ENCODE measurements at regions not wholly inside any gene's neighbourhood (a gene's known extent, or its start where the extent isn't known, plus 50 kb on each side); places are given as distances from the start of the nearest gene placed in this dataset.

DNA sequence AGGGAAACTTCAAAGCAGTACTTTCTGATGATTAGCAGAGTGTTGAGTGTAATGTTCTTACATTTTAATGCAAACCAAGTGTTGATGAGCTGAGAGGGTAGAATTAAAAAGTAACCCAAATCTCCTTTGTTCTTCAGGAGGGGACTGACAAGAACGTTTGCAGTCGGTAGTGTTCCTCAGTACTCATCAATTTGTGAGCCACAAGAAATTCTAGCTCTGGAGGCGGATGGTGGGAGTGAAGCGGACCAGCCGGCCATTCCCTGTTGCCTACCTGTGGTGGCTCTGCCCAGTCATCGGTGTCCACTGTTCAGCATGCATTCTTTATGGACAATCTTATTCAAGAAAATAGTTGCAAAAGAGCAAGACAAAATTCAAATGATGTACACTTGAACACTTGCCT lies 438.6 kb upstream of the POU3F3 start:
- DNase-seq, result no peak

DNA sequence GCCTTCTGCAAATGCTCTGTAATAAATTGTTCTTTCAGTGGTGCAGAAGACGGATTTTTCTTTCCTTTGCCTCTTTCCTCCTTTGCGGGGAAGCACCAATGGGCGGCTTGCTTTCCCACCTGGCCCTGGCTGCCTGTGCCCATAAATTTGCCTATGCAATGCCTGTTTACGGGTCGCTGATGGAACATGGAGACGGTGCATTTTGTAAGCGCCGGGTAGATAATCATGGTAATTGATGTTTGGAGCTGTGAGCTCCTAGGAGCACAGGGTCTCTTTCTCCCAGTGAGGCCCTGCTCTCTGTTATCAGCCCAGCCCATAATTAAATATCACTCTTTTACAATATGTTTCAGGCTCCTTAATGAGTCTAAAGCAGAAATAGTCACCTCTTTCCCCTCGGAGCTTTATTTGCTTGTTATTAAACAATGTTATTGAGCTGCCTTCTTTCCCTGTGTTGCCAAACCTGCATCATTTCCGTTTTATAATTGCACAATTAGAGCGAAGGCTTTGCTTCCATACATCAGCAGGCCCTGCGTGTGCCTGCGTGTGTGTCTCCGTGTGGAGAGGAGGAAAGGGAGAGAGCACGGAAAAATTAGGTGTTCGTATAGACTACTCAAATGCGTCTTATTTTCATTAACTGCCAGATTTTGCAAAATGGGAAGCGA lies 437.4 kb upstream of the POU3F3 start:
- no peak for DNase-seq

DNA sequence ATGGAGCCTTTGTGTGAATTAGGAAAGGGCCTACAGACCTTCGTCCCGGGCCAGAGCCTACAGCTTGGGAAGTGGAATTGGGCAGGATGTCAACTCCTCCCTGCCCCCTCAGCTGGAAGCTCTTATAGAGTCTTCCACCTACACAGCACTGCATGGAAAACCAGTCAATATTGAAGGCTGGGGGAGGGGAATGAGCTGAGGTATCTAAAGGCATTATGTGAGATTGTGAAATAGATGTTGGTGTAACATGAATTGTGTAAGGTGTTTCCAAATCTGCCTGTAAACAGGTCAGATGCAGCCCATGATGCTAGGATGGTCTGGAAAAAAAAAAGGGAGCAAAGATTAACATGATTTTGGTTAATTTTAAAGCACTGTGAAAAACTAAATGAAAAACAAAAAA lies 433.5 kb upstream of the POU3F3 start:
- no peak for DNase-seq

DNA sequence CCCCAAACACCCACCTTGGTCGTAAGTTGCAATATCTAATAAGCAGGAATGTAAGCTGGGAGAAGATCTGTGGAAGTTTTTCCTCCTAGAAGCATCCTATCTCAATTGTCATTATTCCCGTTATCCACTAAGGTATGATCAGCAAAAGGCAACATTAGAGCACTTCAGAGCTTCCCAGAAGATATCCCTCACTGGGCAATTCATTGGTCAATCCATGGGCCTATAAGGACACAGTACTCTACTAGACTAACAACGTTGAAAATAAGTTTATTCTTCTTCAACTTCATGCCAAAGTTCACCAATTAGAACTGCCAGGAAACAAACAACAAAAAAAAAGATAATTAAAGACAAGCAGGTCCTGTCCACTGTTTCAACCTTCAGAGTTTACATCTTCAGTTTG lies 433.0 kb upstream of the POU3F3 start:
- no peak for DNase-seq

DNA sequence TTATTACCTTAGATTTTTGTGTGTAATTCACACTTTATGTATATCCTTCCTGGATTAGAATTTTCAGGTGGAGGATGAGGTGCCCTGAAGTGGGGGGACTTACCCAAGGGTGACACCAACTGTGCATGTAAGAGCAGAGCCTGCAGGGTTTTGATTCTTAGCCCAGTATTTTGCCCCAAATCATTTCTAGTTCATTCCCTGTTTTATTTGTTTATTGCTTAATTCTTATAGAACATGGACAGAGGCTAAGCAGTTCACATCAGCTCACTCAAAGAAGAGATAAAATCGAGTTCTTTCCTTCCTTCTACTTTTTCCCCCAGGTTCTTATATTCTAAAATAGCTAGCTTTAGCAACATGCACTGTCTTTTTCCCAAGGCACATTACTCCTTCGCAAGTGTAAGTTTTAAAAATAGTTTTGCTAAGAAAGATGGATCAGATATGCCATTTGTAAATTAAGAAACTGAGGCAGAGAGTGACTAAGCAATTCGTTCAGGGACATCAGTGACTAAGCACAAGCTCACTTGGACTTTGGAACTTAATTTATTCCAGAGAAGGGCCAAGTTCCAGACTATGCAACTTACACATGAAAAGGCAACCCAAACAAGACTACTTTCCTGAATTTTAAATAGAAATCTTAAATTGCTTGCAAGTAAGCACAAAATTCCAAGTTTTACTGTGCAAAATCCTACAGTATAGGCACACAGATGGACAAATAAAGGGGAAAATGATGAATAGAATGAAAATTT lies 427.9 kb upstream of the POU3F3 start:
- DNase-seq, result no peak

DNA sequence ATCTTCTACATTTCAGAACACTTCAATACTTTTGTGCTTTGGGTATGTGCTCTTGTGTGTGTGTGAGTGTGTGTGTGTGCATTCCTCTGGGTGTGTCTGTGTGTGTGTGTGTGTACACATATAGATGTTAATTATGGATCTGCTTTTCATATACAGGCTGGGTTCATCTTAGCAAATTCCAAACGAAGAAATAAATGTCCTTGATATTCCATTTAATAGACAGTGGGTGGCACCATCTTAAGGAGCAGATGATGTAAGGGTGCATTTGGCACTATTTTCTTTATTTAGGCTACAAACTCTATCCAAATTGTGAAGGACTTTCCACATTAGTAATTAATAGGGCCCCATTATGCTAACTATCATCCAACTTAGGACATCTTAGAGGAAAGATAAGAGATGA lies 425.8 kb upstream of the POU3F3 start:
- DNase-seq, result no peak

DNA sequence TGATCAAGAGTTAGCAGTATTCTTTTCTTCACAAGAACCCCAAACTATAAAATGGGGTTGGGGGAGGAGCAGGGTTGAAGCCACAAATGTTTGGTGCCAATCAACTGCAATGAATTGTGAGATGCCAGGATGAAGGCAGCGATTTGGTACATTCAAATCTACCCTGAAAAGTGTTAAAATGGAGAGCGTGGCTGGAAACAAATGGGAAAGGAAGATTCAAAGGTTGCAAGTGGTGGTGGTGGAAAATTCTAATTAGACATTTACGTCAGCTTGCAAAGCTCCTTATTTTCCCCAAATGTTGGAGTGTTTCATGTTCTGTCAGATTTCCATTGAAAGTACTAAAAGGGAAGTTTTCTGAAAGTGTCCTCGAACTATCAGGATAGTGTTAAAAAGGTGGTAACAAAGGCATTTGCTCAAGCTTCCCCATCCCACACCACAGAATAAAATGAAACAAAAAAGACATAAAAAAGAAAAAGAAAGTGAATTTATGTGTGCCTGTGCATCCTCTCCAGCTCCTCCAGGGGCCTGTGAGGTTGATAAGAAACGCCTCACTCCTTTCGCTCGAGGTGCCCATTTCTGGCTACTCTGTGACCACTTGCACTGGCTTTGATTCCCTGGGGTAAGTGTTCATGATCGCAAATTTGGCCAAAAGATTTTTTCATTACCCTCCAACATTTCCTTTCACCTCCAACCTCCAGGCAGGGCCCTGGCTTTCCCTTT lies 424.1 kb upstream of the POU3F3 start:
- DNase-seq, result no peak

DNA sequence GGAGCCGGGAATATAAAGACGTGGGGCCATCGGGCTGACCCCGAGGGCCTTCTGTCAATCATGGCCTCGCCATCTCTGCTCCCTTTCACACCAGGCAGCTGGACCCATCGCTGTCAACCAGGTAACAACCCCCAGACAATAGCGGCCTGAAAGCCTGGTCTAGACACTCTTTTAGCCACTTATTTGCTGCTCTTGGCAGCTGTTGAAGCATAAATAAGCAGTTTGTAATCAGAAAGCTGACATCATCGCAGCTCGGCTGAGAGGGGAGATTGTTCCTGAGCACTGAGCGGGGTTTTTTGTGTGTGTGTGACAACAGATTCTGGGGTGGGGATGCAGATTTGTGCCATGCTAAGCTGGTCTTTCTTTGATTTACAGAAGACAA lies 423.6 kb upstream of the POU3F3 start:
- no peak for DNase-seq

DNA sequence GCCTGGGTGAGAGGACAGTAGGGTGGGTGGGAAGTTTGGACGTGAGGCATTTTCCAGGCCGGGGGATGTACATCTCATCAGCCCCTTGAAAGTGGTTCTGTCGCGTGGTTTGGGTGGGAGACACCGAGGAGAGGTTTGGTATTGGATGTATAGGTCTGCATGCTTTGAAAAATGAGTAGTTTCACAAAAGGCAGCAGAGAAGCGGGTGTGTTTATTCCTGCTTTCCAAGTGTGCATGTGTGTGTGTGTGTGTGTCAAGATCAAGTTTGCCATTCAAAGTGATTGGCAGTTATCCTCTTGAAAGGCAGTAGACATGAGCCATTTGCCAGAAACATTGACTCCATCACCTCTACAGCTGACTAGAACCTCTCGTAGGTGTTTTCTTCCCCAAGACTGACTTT lies 423.1 kb upstream of the POU3F3 start:
- no peak for DNase-seq

DNA sequence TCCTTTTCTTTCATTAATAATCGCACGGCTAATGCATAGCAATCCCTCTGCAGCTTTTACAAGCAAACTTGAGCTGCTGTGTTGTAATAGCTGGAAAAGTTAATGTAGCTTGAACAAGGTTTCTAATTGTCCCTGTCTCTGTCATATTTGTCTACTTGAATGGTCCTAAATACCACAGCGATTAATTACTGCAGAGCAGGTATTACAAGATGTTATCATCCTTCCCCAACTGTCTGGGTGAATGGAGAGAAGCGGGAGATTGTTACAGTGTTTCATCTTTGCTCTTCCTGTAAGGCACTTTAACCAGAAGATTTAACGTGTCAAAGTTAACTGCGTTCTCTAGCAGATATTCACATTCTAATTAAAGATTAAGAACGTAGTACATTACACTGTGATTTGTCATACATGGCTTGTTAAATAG lies 422.2 kb upstream of the POU3F3 start:
- DNase-seq, result no peak

DNA sequence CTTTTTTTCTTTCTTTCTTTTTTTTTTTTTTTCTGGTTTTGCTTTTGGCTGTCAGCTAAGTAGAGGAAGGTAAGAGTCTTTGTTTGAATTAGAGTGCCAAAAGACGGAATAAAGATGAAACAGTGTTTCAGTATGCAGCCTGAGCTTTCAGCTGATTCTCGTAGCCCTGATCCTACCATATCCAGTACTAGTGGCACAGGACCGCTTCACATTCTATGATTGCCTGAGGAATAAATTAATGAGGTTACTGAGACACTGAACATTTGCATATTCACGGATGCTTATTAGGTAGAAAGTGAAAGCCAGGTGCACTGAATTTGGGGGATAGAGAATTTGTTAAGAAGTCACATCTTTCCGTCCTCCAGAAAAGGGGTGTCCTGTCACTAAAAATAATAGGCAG lies 421.5 kb upstream of the POU3F3 start:
- DNase-seq, result no peak

DNA sequence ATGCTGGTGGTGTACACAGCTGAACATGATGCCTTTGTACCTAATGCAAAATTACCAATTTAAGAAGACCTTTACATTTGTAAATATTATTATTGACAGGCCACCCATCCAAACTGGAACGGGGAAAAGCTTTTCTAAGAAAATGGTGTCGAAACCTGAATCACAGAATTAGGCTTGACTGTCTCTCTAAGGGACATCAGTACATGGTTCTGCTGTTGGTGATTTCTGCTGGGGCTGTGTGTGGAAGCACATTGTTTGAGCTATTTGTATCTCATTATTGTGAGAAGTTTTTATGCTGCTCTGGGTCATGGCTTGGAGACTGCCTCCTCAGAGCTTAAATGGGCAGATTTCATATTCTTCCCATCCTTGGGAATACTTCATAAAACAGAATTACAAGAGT lies 420.9 kb upstream of the POU3F3 start:
- DNase-seq, result no peak

DNA sequence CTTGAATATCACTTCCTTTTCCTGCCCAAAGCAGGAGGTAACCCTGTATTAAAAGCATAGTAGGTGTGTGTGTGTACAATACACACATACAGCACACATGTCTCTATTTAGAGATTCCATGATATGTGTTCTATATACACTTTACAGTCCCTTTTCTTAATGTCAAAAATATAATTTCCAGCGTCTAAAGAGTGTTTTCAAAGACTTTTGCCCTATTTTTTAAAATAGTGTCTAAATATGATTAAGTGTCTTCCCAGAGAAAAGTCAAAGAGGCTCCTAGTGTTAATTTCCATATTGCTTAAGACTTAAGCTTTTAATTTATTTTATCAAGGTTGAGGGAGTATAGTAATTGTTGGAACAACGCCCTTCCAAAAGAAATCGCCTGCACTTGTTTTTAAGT lies 420.3 kb upstream of the POU3F3 start:
- no peak for DNase-seq

DNA sequence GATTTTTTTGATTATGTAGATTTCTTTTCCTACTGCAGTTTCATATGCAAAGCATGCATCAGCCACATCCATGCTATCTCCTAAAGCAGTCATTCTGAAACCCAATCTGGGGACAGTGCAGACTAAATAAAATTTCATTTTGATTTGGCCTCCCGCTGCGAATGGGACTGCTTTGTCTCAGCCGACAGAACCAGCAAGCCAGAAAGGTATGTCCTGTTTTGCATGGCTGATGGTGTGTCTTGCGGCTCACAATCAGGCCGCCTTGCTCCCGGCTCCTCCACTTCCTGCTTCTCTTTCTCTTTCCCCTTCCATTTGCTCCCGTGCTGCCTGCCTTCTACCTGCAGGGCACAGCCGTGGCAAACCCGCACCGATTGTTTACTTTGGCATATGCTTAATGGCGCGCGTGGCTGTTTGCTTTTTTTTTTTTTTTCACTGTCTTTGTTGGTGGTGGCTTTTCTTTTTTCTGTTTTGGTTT lies 419.6 kb upstream of the POU3F3 start:
- DNase-seq, result no peak

DNA sequence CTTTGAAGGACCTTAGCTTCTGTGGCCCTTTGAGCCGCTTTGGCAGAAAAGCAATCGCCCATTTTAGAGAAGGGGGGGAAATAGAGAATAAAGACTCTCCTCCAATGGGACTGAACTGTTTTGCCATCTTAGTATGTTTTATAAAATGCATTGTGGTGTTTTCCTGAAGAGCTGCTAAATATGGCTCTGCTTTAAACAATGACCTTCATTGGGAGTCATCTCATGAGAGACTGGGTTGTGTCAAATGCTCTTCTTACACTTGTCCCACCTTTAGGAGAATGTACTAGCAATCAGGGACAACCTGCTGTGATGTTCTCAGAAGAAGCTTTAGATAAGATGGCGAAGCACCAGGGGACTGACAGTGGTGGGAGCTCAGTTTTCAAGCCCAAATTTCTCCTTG lies 418.9 kb upstream of the POU3F3 start:
- DNase-seq, result no peak

DNA sequence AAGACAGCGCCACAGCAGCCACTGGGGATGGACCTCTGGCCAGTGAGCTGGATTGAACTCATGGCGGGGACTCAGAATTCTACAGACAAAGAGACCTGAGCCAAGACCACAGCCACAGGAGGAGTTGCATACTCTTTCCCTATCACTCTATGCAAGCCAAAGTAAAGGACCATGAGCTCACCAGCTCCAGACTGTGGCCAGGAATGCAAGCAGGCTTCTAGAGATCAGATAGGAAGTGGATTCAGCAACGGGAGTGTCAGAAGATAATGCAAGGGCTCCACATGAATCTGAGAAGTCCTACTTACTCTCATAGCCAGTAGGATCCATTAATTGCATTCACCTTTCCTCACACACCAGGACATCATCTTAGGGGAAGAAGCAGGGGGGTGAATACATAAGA lies 415.4 kb upstream of the POU3F3 start:
- DNase-seq, result no peak

DNA sequence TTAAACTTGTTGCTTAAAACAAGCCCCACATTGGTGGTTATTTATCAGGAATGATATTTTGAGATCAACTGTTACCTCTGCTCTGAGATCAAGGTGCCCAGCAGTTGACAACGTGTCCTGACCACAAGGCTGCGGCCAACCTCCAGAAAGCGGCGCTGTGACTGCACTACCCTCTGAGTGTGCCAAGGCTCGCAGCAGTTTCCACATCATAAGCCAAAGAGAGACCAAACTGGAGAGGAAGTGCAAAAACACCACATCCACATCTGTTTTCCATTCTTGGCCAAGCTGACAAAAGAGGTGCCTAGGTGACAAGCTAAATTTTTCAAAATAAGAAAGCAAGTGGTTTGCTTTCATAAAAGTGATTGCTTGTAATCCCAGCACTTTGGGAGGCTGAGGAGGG lies 410.8 kb upstream of the POU3F3 start:
- no peak for DNase-seq

DNA sequence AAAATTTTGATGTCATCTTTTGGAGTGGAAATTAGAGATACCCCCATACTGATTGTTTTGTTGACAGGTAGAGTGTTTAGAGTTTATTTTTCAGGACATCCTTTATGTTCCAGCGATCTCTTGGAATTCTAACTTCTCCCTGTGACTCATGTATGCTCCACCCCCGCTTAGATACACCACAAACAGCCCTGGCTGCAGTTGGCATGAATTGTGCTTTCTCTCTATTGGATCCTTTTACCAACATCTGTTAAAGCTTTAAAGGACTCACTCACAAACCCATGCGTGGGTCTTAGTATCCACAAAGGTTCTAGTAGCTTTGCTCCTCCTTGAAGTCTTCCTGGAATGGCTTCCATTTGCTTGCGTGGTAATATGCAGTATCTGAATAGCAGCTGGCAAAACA lies 409.5 kb upstream of the POU3F3 start:
- DNase-seq, result no peak

DNA sequence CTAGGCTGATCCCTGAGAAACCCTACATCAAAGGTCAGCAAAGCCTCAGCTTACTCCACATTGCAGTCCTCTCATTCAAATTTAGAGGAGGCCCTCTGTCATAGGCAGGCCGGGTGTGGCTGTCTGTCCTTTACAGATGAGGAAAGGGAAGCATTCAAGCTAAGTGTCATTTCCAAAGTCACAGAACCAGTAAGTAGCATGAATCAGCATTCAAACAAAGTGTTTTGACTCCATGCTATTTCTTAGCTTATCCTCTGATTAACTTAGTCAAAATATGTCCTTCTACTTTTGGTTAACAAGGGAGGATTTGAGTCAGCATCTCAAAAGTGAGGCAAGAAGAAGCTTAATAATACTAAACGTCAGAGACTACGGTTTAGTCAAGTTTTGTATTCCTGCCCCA lies 409.0 kb upstream of the POU3F3 start:
- DNase-seq, result no peak

DNA sequence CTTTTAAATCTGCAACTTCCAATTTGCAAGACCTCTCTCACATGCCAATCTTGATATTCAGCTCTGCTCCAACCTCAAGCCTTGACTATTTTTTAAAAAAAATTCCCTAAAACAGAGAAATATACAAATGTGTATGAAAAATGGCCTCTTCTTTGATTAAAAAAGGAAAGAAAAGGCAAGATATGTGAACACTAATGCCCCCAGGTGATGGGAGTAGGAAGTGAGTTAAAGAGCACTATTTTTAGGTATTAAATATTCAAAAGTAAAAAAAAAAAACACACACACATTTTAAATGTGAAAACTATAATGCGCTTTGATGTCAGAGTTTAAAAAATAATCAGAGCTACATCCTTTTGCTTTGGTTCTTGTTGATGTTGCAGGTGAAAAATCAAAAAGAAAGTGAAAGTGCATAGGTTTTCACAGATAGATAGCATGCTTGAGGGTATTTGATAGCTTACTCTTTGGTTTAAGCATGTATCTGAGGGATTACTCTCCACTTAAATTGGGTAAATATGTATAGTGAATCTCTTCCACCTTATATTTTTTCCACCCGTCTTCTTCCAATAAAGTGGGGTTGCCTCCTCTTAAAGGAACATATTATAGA lies 406.0 kb upstream of the POU3F3 start:
- no peak for DNase-seq

DNA sequence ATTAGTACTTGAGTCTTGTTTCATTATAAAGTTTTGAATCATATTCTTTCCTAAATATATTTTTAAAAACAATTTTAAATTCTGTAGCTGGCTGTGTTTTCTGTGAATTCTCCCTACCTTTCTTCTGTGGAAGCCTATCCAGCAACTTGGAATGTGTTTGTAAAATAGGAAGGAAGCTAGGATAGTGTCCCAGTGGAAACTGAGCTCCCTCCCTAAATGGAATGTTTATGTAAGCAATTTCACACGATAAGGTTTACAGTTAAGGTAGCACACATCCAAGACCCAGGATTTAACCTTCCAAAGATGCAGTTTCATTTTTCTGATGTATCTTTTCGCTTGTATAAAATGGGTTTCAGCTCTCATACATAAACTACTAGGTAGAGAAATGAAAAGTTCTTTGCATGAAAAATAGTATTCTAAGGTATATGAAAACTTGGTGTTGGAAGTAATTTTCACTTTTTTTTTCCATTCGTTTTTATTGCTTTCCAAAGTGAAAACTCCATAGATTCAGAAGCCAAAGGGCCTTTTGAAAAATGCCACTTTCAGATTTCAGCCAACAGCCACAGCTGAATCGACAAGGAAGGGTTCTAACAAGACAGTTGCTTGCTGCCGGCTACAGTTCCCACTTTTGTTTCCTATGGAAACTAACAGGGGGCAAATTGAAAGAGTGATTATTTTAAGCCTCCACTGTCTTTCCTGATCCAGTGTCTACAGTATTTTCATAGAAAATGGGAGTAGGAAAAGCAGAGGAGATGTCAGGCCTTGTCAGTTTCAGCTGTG lies 405.1 kb upstream of the POU3F3 start:
- DNase-seq, result no peak

DNA sequence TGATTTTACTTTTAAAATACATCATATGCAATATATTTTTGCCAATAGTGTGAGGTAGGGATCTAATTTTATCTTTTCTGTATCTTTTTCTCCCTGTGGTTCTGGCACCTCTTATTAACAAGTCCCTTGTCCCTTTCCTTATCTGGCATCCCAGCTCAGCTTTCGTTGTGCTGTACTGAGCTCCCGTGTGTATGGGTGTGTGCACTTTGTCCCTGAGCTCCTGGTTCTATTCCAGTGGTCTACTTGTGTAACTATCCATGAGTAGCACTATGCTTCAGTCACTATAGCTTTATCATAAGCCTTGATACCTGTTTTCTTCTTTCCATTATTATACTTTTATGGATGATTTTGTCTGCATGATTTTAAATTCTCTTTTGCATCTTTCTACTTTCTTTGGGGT lies 401.4 kb upstream of the POU3F3 start:
- no peak for DNase-seq

DNA sequence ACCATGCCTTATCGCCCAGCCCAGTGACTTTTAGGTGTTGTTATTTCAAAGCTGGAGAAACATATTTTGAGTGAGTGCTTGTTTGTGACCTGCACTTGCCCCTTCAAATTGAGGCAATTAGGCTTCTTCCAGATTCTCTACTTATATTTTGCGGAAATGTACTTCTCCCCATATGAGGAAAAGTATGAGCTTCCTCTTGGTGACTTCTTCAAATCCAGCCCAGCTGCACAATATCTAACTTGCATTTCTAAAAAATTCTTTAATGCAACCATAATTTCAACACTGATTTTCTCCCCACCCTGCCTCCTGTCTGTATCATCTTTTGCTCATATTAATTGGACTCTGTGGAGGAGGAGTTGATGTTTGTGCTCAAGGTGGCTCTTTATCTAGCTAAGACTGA lies 391.2 kb upstream of the POU3F3 start:
- no peak for DNase-seq

Data from NK-92 treated with Interleukin-12 subunit alpha and Interleukin-12 subunit beta, amount 100 ng/mL, for 24 hours (cell line).